ENCODE measurements at regions not wholly inside any gene's neighbourhood (a gene's known extent, or its start where the extent isn't known, plus 50 kb on each side); places are given as distances from the start of the nearest gene placed in this dataset.
"Not testable (repeated sequence)": the region's sequence is repeated elsewhere in the genome, so short reads cannot be mapped to it uniquely, and the experiment has no call there.

DNA sequence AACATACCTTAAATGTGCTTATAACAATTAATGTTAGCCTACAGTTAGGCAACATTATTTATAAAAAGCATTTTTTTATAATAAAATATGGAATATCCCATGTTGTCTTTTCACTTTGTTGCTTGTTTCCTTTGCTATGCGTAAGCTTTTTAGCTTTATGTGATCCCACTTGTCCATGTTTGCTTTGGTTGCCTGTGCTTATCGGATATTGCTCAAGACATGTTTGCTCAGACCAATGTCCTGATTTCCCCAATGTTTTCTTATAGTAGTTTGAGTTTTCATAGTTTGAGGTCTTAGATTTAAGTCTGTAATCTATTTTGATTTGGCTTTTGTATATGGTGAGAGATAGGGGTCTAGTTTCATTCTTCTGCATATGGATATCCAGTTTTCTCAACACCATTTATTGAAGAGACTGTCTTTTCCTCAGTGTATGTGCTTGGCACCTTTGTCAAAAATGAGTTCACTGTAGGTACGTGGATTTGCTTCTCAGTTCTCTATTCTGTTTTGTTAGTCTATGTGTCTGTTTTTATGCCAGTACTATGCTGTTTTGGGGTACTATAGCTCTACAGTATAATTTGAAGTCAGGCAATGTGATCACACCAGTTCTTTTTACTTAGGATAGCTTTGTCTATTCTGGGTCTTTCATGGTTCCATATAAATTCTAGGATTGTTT lies 592.7 kb upstream of the SEMA6D start:
- Histone ChIP-seq H3K9me3 (ENCODE audit: control extremely low read depth in 1 of 5, control insufficient read depth in 4 of 5, insufficient read depth in 2 of 5, low read depth in 1 of 5, low read length in 4 of 5) (peaks cover 0 to 1% (median 0%) of the 10 kb centered on the region in 5 experiments), H3K36me3 (ENCODE audit: control insufficient read depth in 4 of 4, insufficient read depth in 4 of 4, low read length in 3 of 4) (no peaks in the 10 kb centered on the region), H3K4me1 (ENCODE audit: control extremely low read depth in 1 of 4, control insufficient read depth in 4 of 4, insufficient read depth in 4 of 4, low read length in 3 of 4) (no peaks in the 10 kb centered on the region), H3K4me3 (ENCODE audit: control insufficient read depth in 1 of 7, extremely low read depth in 1 of 7, insufficient read depth in 4 of 7, low read depth in 2 of 7, low read length in 6 of 7) (no peak overlapping the region), H3K27me3 (replicated peaks in 2 of 5; ENCODE audit: control insufficient read depth in 4 of 5, insufficient read depth in 5 of 5, low read length in 4 of 5) (no peaks in the 10 kb centered on the region), H3K27ac (ENCODE audit: insufficient read depth in 1 of 2, low read depth in 1 of 2, low read length in 2 of 2, poor library complexity in 1 of 2, severe bottlenecking in 2 of 2) (no peak overlapping the region)
- CTCF ChIA-PET, result no interaction called here
- no peak for DNase-seq
- POLR2A ChIA-PET, result no interaction called here
- no CpG with 5 or more reads among the region's 3 CpGs for WGBS (ENCODE audit: insufficient coverage)

DNA sequence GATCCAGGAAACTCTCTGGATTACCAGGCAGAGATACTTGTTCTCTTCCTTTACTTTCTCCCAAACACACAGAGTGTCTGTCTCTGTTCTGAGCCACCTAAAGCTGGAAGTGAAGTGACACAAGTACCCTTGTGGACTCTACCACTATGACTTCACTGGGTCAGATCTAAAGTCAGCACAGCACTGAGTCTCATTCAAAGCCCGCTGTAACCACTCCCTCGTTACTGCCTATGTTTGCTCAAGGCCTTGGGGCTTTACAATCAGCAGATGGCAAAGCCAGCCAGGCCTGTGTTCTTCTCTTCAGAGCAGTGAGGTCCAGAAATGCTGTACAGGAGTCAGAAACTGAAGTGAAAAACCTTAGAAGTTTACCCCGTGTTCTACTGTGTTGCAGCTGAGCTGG lies 588.3 kb upstream of the SEMA6D start:
- H3K27ac ChIP-seq (ENCODE audit: insufficient read depth in 1 of 2, low read depth in 1 of 2, low read length in 2 of 2, poor library complexity in 1 of 2, severe bottlenecking in 2 of 2), result no peak overlapping the region
- DNase-seq, result no peak
- no peak overlapping the region for H3K4me3 ChIP-seq (ENCODE audit: control insufficient read depth in 1 of 7, extremely low read depth in 1 of 7, insufficient read depth in 4 of 7, low read depth in 2 of 7, low read length in 6 of 7)
- CTCF ChIA-PET, result no interaction called here
- H3K9me3 ChIP-seq (ENCODE audit: control extremely low read depth in 1 of 5, control insufficient read depth in 4 of 5, insufficient read depth in 2 of 5, low read depth in 1 of 5, low read length in 4 of 5), result peaks cover 0 to 4% (median 0%) of the 10 kb centered on the region in 5 experiments
- POLR2A ChIA-PET, result no interaction called here
- no peaks in the 10 kb centered on the region for H3K36me3 ChIP-seq (ENCODE audit: control insufficient read depth in 4 of 4, insufficient read depth in 4 of 4, low read length in 3 of 4)
- 100% methylated on average over 2 of the region's 3 CpGs for WGBS (ENCODE audit: insufficient coverage)
- no peaks in the 10 kb centered on the region for H3K27me3 ChIP-seq (replicated peaks in 2 of 5; ENCODE audit: control insufficient read depth in 4 of 5, insufficient read depth in 5 of 5, low read length in 4 of 5)
- no peaks in the 10 kb centered on the region for H3K4me1 ChIP-seq (ENCODE audit: control extremely low read depth in 1 of 4, control insufficient read depth in 4 of 4, insufficient read depth in 4 of 4, low read length in 3 of 4)

DNA sequence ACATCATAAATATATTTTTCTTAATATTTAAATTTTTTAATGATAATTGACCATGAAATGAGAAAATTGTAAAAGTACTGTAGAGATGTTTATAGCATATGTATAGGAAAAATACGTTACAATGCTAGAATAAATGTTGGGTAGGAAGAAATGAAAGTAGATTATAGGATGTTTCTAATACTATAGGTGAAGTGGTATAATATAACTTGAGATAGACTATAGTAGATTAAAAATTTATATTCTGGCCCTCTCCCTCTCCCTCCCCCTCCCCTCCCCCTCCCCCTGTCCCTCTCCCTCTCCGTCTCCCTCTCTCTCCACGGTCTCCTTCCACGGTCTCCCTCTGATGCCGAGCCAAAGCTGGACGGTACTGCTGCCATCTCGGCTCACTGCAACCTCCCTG lies 585.9 kb upstream of the SEMA6D start:
- H3K36me3 ChIP-seq (ENCODE audit: control insufficient read depth in 4 of 4, insufficient read depth in 4 of 4, low read length in 3 of 4); H3K4me3 ChIP-seq (ENCODE audit: control insufficient read depth in 1 of 7, extremely low read depth in 1 of 7, insufficient read depth in 4 of 7, low read depth in 2 of 7, low read length in 6 of 7); DNase-seq; H3K9me3 ChIP-seq (ENCODE audit: control extremely low read depth in 1 of 5, control insufficient read depth in 4 of 5, insufficient read depth in 2 of 5, low read depth in 1 of 5, low read length in 4 of 5); H3K27me3 ChIP-seq (replicated peaks in 2 of 5; ENCODE audit: control insufficient read depth in 4 of 5, insufficient read depth in 5 of 5, low read length in 4 of 5); H3K27ac ChIP-seq (ENCODE audit: insufficient read depth in 1 of 2, low read depth in 1 of 2, low read length in 2 of 2, poor library complexity in 1 of 2, severe bottlenecking in 2 of 2); POLR2A ChIA-PET; H3K4me1 ChIP-seq (ENCODE audit: control extremely low read depth in 1 of 4, control insufficient read depth in 4 of 4, insufficient read depth in 4 of 4, low read length in 3 of 4); CTCF ChIA-PET: not testable (repeated sequence)
- no CpG with 5 or more reads among the region's 7 CpGs for WGBS (ENCODE audit: insufficient coverage)

DNA sequence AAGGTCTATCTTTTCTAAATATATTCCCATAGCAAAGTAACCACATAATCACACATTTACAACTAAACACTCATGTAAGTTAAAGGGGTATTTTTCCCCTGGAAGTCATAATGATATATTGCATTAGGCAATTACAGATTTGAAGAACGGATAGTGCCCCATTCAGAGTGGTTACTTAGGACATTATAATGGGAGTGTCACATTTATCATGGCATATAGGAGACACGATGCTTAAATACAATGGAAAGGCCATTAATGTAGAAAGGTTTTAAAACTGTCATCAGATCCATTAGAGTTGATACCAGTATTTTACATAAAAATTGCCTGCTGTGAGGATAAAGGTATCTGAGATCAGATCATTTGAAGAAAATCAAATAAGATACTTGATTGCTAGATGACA lies 582.0 kb upstream of the SEMA6D start:
- ChIA-PET CTCF (no interaction called here), POLR2A (no interaction called here)
- Histone ChIP-seq H3K36me3 (ENCODE audit: control insufficient read depth in 4 of 4, insufficient read depth in 4 of 4, low read length in 3 of 4) (no peaks in the 10 kb centered on the region), H3K4me3 (ENCODE audit: control insufficient read depth in 1 of 7, extremely low read depth in 1 of 7, insufficient read depth in 4 of 7, low read depth in 2 of 7, low read length in 6 of 7) (no peak overlapping the region), H3K9me3 (ENCODE audit: control extremely low read depth in 1 of 5, control insufficient read depth in 4 of 5, insufficient read depth in 2 of 5, low read depth in 1 of 5, low read length in 4 of 5) (no peaks in the 10 kb centered on the region), H3K27ac (ENCODE audit: insufficient read depth in 1 of 2, low read depth in 1 of 2, low read length in 2 of 2, poor library complexity in 1 of 2, severe bottlenecking in 2 of 2) (no peak overlapping the region), H3K4me1 (ENCODE audit: control extremely low read depth in 1 of 4, control insufficient read depth in 4 of 4, insufficient read depth in 4 of 4, low read length in 3 of 4) (no peaks in the 10 kb centered on the region), H3K27me3 (replicated peaks in 2 of 5; ENCODE audit: control insufficient read depth in 4 of 5, insufficient read depth in 5 of 5, low read length in 4 of 5) (no peaks in the 10 kb centered on the region)
- DNase-seq, result no peak
- 88% methylated on average over 1 of the region's 2 CpGs for WGBS (ENCODE audit: insufficient coverage)

DNA sequence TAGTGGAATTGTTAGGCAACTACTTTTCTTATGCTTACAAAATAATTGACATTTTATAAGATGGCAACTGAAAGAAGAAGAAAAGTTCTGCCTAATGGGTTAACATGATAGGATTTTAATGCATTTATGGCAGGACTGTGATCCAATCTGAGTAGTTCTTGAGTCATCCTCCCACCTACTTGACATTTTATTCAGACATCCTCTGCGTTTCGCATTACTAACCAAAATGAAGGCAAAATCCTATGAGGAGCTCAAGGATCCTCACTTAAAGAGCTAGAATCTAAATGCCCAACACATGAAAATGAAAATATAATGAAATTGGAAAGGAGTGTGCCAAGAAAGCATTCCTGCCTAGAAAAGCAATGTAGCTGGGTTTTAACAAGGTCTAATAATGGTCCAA lies 581.1 kb upstream of the SEMA6D start:
- Histone ChIP-seq H3K27me3 (replicated peaks in 2 of 5; ENCODE audit: control insufficient read depth in 4 of 5, insufficient read depth in 5 of 5, low read length in 4 of 5) (no peaks in the 10 kb centered on the region), H3K27ac (ENCODE audit: insufficient read depth in 1 of 2, low read depth in 1 of 2, low read length in 2 of 2, poor library complexity in 1 of 2, severe bottlenecking in 2 of 2) (no peak overlapping the region), H3K9me3 (ENCODE audit: control extremely low read depth in 1 of 5, control insufficient read depth in 4 of 5, insufficient read depth in 2 of 5, low read depth in 1 of 5, low read length in 4 of 5) (no peaks in the 10 kb centered on the region), H3K4me1 (ENCODE audit: control extremely low read depth in 1 of 4, control insufficient read depth in 4 of 4, insufficient read depth in 4 of 4, low read length in 3 of 4) (no peaks in the 10 kb centered on the region), H3K4me3 (ENCODE audit: control insufficient read depth in 1 of 7, extremely low read depth in 1 of 7, insufficient read depth in 4 of 7, low read depth in 2 of 7, low read length in 6 of 7) (no peak overlapping the region), H3K36me3 (ENCODE audit: control insufficient read depth in 4 of 4, insufficient read depth in 4 of 4, low read length in 3 of 4) (no peaks in the 10 kb centered on the region)
- CTCF ChIA-PET, result no interaction called here
- no CpG with 5 or more reads among the region's 2 CpGs for WGBS (ENCODE audit: insufficient coverage)
- DNase-seq, result no peak
- POLR2A ChIA-PET, result no interaction called here

DNA sequence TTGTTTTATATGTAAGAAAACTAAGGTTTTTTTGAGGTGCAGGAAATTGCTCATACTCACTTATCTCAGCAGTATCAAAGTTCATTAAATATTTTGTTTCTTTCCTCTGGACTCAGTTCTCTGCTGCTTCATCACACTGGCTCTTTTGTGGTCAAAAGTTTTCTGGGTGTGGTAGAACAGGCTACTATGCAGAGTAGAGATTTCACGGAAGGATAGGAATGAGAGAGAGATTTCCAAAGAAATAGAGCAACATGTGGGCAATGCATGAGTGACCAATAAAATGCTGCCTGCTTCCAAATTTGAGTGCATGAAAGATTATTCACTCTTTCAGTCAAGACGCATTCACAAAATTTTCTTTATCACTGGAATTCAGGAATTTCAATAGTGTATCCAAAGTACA lies 577.3 kb upstream of the SEMA6D start:
- H3K36me3 ChIP-seq (ENCODE audit: control insufficient read depth in 4 of 4, insufficient read depth in 4 of 4, low read length in 3 of 4), result no peaks in the 10 kb centered on the region
- H3K4me3 ChIP-seq (ENCODE audit: control insufficient read depth in 1 of 7, extremely low read depth in 1 of 7, insufficient read depth in 4 of 7, low read depth in 2 of 7, low read length in 6 of 7), result no peak overlapping the region
- no peaks in the 10 kb centered on the region for H3K4me1 ChIP-seq (ENCODE audit: control extremely low read depth in 1 of 4, control insufficient read depth in 4 of 4, insufficient read depth in 4 of 4, low read length in 3 of 4)
- peaks cover 0 to 2% (median 0%) of the 10 kb centered on the region in 5 experiments for H3K9me3 ChIP-seq (ENCODE audit: control extremely low read depth in 1 of 5, control insufficient read depth in 4 of 5, insufficient read depth in 2 of 5, low read depth in 1 of 5, low read length in 4 of 5)
- DNase-seq, result no peak
- H3K27me3 ChIP-seq (replicated peaks in 2 of 5; ENCODE audit: control insufficient read depth in 4 of 5, insufficient read depth in 5 of 5, low read length in 4 of 5), result no peaks in the 10 kb centered on the region
- no peak overlapping the region for H3K27ac ChIP-seq (ENCODE audit: insufficient read depth in 1 of 2, low read depth in 1 of 2, low read length in 2 of 2, poor library complexity in 1 of 2, severe bottlenecking in 2 of 2)
- ChIA-PET CTCF (no interaction called here), POLR2A (no interaction called here)
- no CpG with 5 or more reads among the region's 2 CpGs for WGBS (ENCODE audit: insufficient coverage)

DNA sequence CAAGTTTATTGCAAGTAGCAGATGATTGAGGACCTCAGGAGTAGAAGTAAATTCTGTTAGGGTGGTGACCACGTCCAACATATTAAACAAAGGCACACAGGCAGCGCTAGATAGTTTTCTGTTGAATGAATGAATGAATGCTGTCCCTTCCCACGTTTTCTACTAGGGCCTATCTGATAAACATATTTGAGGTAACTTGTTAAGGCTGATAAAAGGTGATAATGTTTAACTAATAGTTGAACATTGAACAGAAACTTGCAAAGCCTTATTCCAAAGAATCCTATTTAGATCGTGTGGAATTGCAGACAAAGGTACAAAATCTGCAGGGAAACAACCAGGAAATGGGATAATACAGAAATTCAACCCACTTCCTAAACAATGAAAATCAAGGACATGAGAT lies 559.5 kb upstream of the SEMA6D start:
- Histone ChIP-seq H3K4me1 (ENCODE audit: control extremely low read depth in 1 of 4, control insufficient read depth in 4 of 4, insufficient read depth in 4 of 4, low read length in 3 of 4) (no peaks in the 10 kb centered on the region), H3K27ac (ENCODE audit: insufficient read depth in 1 of 2, low read depth in 1 of 2, low read length in 2 of 2, poor library complexity in 1 of 2, severe bottlenecking in 2 of 2) (no peak overlapping the region), H3K36me3 (ENCODE audit: control insufficient read depth in 4 of 4, insufficient read depth in 4 of 4, low read length in 3 of 4) (no peaks in the 10 kb centered on the region), H3K27me3 (replicated peaks in 2 of 5; ENCODE audit: control insufficient read depth in 4 of 5, insufficient read depth in 5 of 5, low read length in 4 of 5) (no peaks in the 10 kb centered on the region), H3K9me3 (ENCODE audit: control extremely low read depth in 1 of 5, control insufficient read depth in 4 of 5, insufficient read depth in 2 of 5, low read depth in 1 of 5, low read length in 4 of 5) (no peaks in the 10 kb centered on the region), H3K4me3 (ENCODE audit: control insufficient read depth in 1 of 7, extremely low read depth in 1 of 7, insufficient read depth in 4 of 7, low read depth in 2 of 7, low read length in 6 of 7) (no peak overlapping the region)
- DNase-seq, result no peak
- ChIA-PET CTCF (no interaction called here), POLR2A (no interaction called here)
- no CpG with 5 or more reads among the region's 4 CpGs for WGBS (ENCODE audit: insufficient coverage)

All from common myeloid progenitor, CD34-positive (primary cell).